GM19452 (cell line): ENCODE measurements at regions not wholly inside any gene's neighbourhood (a gene's known extent, or its start where the extent isn't known, plus 50 kb on each side); places are given as distances from the start of the nearest gene placed in this dataset.
"Not testable (repeated sequence)": the region's sequence is repeated elsewhere in the genome, so short reads cannot be mapped to it uniquely, and the experiment has no call there.

Source experiments
- ATAC-seq: cut with Tn5 transposase; IDR thresholded peaks from one replicate; pipeline ENCODE4 v1.9.1; 2021; ENCODE audit not compliant: unreplicated experiment

- no peak for ATAC-seq
Measured at GRCh38 chr11:92595052-92595451, 370.4 kb downstream of the FAT3 start.

GRCh38 chr11:92596596-92597317 is 372.1 kb downstream of the FAT3 start:
- no peak for ATAC-seq

- ATAC-seq = no peak
Measured at GRCh38 chr11:92601048-92601447, 368.4 kb upstream of the MTNR1B start.

- ATAC-seq = no peak
Measured at GRCh38 chr11:92605667-92606066, 363.8 kb upstream of the MTNR1B start.

- no peak for ATAC-seq
Measured at GRCh38 chr11:92607969-92608722, 361.3 kb upstream of the MTNR1B start.

- no peak for ATAC-seq
Measured at GRCh38 chr11:92611157-92611556, 358.3 kb upstream of the MTNR1B start.

GRCh38 chr11:92618020-92618419 is 351.4 kb upstream of the MTNR1B start:
- ATAC-seq = not testable (repeated sequence)

GRCh38 chr11:92623055-92623454 is 346.4 kb upstream of the MTNR1B start:
- no peak for ATAC-seq

GRCh38 chr11:92625894-92626293 is 343.6 kb upstream of the MTNR1B start:
- ATAC-seq = no peak

- ATAC-seq = no peak
Measured at GRCh38 chr11:92626624-92627023, 342.8 kb upstream of the MTNR1B start.

GRCh38 chr11:92627615-92628256 is 341.7 kb upstream of the MTNR1B start:
- no peak for ATAC-seq

- ATAC-seq = no peak
Measured at GRCh38 chr11:92628401-92629292, 340.8 kb upstream of the MTNR1B start.

GRCh38 chr11:92632495-92632894 is 337.0 kb upstream of the MTNR1B start:
- ATAC-seq = no peak

- ATAC-seq = no peak
Measured at GRCh38 chr11:92633820-92634219, 335.6 kb upstream of the MTNR1B start.

- ATAC-seq = no peak
Measured at GRCh38 chr11:92636543-92637188, 332.8 kb upstream of the MTNR1B start.

- no peak for ATAC-seq
Measured at GRCh38 chr11:92638678-92639077, 330.8 kb upstream of the MTNR1B start.

- no peak for ATAC-seq
Measured at GRCh38 chr11:92642177-92642931, 327.1 kb upstream of the MTNR1B start.

- no peak for ATAC-seq
Measured at GRCh38 chr11:92643827-92644226, 325.6 kb upstream of the MTNR1B start.

GRCh38 chr11:92644595-92645445 is 324.6 kb upstream of the MTNR1B start:
- ATAC-seq = no peak
